ENCODE measurements at regions not wholly inside any gene's neighbourhood (a gene's known extent, or its start where the extent isn't known, plus 50 kb on each side); places are given as distances from the start of the nearest gene placed in this dataset.

DNA sequence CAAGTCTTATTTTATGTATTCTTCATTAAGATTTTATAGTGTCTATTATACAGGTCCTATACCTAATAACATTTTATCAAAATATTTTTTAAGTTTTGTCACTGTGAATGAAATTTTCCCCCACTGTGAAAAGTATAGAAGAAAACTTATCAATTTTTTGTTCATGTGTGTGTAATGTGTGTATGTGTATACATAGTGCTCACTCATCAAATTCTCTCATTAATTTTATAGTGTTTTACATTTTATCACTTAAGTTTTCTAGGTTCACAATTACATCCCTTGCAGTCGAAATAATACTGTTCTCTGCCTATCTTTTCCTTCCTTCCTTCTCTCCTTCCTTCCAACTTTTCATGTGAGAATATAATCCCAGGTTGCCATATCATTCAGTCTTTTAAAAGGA is 93.2 kb upstream of the FBXO11 start:
- TF ChIP-seq, protein P1, sequence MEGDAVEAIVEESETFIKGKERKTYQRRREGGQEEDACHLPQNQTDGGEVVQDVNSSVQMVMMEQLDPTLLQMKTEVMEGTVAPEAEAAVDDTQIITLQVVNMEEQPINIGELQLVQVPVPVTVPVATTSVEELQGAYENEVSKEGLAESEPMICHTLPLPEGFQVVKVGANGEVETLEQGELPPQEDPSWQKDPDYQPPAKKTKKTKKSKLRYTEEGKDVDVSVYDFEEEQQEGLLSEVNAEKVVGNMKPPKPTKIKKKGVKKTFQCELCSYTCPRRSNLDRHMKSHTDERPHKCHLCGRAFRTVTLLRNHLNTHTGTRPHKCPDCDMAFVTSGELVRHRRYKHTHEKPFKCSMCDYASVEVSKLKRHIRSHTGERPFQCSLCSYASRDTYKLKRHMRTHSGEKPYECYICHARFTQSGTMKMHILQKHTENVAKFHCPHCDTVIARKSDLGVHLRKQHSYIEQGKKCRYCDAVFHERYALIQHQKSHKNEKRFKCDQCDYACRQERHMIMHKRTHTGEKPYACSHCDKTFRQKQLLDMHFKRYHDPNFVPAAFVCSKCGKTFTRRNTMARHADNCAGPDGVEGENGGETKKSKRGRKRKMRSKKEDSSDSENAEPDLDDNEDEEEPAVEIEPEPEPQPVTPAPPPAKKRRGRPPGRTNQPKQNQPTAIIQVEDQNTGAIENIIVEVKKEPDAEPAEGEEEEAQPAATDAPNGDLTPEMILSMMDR (IDR thresholded peaks at IDR 0.05; ENCODE audit: low read length, missing control alignments), result no peak
- no peak overlapping the region for H3K4me3 ChIP-seq (replicated peaks; ENCODE audit: low read depth, low read length)
- DNase-seq (ENCODE audit: low read depth), result no peak

DNA sequence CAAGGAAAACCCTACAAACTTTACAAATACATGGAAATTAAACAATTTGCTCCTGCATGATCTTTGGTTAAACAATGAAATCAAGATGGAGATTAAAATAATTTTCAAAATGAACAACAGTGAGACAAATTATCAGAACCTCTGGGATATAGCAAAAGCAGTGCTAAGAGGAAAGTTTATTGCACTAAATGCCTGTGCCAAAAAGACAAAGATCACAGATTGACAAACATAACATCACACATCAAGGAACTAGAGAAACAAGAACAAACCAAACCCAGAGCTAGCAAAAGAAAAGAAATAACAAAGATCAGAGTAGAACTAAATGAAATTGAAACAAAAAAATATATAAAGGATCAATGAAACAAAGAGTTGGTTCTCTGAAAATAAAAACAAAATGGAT is 95.2 kb upstream of the FBXO11 start:
- no peak for DNase-seq (ENCODE audit: low read depth)
- no peak overlapping the region for H3K4me3 ChIP-seq (replicated peaks; ENCODE audit: low read depth, low read length)
- TF ChIP-seq, protein P1 (IDR thresholded peaks at IDR 0.05; ENCODE audit: low read length, missing control alignments), result no peak

DNA sequence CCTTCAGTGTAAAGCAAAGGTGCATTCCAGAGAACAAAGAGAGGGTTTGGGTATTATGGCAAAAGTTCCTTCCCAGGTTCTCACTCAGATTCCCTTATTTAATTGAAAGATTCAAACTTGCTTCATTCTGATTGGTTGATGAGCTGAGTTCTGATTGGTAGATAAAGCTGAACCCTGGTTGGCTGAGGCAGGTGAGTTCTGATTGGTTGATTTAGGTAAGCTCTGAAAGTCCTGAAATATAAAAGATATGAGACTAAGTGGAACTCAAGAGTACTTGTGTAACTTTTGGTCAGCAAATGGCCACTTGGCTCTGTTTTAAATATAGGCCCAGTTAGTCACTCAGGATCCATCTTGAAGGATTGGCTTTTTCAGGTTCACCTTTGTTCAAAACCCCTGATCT is 99.8 kb upstream of the FBXO11 start:
- no peak for DNase-seq (ENCODE audit: low read depth)
- TF ChIP-seq, protein P1 (IDR thresholded peaks at IDR 0.05; ENCODE audit: low read length, missing control alignments), result no peak
- no peak overlapping the region for H3K4me3 ChIP-seq (replicated peaks; ENCODE audit: low read depth, low read length)

DNA sequence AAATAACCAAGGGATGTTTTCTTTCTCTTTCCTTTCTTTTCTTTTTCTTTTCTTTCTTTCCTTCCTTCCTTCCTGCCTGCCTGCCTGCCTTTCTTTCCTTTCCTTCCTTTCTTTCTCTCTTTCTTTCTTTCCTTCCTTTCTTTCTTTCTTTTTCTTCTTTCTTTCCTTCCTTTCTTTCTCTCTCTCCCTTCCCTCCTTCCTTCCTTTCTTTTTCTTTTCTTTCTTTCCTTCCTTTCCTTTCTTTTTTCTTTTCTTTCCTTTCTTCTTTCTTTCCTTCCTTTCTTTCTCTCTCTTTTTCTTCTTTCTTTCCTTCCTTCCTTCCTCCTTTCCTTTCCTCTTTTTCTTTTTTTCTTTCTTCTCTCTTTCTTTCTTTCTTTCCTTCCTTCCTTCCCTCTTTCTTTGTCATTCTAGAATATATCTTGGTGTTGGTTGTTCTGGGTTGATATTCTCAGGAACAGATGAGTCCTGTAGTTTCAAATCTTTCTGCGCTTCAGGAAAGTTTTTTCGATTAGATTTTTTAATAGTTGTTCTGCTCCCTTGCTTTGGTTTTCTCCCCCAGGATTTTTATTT is 101.5 kb upstream of the FBXO11 start:
- TF ChIP-seq, protein P1 (IDR thresholded peaks at IDR 0.05; ENCODE audit: low read length, missing control alignments), result no peak
- no peak overlapping the region for H3K4me3 ChIP-seq (replicated peaks; ENCODE audit: low read depth, low read length)
- DNase-seq (ENCODE audit: low read depth), result no peak

DNA sequence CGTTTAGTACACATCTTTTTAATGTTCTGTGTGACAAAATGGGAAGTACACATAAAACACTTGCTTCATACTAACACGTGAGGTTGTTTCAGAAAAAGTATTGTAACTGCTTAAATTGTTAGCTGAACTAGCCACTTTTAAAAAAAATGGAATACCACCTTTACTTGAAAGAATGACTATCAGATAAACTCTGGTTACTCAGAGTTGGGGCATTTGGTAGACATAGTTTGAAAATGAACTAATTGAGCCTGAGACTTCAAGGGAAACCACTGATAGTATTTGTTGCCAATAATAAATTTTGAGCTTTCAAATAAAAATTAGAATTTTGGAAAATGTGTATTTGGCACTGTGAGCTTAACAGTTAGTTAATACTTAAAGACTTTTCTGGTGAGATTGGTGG is 103.0 kb upstream of the FBXO11 start:
- TF ChIP-seq, protein P1 (IDR thresholded peaks at IDR 0.05; ENCODE audit: low read length, missing control alignments), result no peak
- no peak for DNase-seq (ENCODE audit: low read depth)

DNA sequence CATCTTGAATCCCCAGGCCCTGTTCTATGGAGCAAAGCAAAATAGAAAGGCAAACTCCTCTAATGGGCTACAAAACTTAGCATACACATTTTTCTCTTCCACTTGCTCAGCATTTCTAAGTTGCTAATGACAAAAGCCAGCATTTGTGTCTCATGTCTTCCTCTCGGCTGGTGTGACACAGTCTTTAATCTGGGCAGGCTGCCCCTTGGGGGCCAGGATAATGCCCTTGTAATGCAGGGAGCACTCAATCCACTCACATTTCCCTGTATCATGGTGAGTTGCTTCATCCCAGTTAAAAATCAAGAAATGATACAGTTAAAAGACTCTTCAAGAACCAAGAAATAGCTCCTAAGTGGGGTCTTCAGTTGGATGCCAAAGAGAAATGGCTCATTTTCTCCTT is 109.1 kb upstream of the FBXO11 start:
- TF ChIP-seq, protein P1 (IDR thresholded peaks at IDR 0.05; ENCODE audit: low read length, missing control alignments), result no peak
- H3K4me3 ChIP-seq (replicated peaks; ENCODE audit: low read depth, low read length), result no peak overlapping the region
- no peak for DNase-seq (ENCODE audit: low read depth)

More for the DNA sequence above, 103.0 kb upstream of the FBXO11 start:
- no peak overlapping the region for H3K4me3 ChIP-seq (replicated peaks; ENCODE audit: low read depth, low read length)

Measured in fibroblast of pulmonary artery (primary cell).